ENCODE measurements at regions not wholly inside any gene's neighbourhood (a gene's known extent, or its start where the extent isn't known, plus 50 kb on each side); places are given as distances from the start of the nearest gene placed in this dataset.

DNA sequence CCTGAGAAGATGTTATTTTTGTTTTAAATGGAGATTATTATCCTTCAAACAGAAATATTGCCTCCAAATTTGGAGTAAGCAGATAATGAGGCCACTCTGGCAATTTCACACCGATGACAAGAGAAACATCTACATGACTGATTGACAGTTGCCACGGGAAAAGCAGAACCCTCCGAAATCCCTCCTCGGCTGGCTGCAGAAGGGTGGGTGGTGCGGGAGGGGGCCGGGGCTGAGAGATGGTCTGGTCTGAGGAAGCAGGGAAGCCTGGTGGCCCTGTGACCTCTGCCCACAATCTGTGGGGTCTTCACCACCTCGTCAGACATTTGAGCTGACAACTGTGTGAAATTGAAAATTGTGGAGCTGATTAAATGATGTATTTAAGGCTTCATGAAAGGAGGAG, 503.2 kb downstream of the MN1 start:
- no peak overlapping the region for H3K4me3 ChIP-seq
- no peaks in the 10 kb centered on the region for H3K27me3 ChIP-seq
- TF ChIP-seq, protein P1, sequence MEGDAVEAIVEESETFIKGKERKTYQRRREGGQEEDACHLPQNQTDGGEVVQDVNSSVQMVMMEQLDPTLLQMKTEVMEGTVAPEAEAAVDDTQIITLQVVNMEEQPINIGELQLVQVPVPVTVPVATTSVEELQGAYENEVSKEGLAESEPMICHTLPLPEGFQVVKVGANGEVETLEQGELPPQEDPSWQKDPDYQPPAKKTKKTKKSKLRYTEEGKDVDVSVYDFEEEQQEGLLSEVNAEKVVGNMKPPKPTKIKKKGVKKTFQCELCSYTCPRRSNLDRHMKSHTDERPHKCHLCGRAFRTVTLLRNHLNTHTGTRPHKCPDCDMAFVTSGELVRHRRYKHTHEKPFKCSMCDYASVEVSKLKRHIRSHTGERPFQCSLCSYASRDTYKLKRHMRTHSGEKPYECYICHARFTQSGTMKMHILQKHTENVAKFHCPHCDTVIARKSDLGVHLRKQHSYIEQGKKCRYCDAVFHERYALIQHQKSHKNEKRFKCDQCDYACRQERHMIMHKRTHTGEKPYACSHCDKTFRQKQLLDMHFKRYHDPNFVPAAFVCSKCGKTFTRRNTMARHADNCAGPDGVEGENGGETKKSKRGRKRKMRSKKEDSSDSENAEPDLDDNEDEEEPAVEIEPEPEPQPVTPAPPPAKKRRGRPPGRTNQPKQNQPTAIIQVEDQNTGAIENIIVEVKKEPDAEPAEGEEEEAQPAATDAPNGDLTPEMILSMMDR (IDR thresholded peaks at IDR 0.05): no peak
- DNase-seq (ENCODE audit: low spot score): no peak
- no peak overlapping the region for H3K27ac ChIP-seq
- H3K9me3 ChIP-seq: no peaks in the 10 kb centered on the region
- H3K36me3 ChIP-seq: no peaks in the 10 kb centered on the region
- peaks cover 0 to 5% of the 10 kb centered on the region in 2 donors for H3K4me1 ChIP-seq

DNA sequence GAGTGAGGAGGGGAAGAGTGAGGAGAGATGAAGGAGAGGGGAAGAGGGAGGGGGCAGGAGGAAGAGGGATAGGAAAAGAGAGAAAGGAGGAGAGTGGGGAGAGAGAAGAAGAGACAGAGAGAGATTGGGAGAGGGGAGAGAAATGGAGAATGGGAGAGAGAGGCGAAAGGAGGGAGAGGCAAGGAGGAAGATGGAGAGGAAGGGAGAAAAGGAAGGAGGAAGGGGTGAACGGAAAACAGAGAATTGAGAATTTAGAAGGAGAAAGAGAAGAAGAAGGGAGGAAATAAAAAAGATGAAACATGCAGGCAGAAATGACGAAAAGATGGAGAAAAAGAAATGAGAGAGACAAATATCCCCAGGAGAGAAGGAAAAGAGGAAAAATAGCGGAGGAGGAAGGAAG, 502.8 kb downstream of the MN1 start:
- Histone ChIP-seq H3K27me3 (no peaks in the 10 kb centered on the region), H3K4me3 (peak overlapping the region in 1 of 2 donors; percentile 28), H3K4me1 (peaks cover 0 to 5% of the 10 kb centered on the region in 2 donors), H3K27ac (peak overlapping the region in 1 of 2 donors; percentile 11), H3K9me3 (no peaks in the 10 kb centered on the region), H3K36me3 (no peaks in the 10 kb centered on the region)
- no peak for DNase-seq (ENCODE audit: low spot score)
- TF ChIP-seq, protein P1 (IDR thresholded peaks at IDR 0.05): no peak

- Histone ChIP-seq H3K27me3 (no peaks in the 10 kb centered on the region), H3K4me3 (peak overlapping the region in 1 of 2 donors; percentile 28)
- no peak for DNase-seq (ENCODE audit: low spot score)
Measured at GRCh38 chr22:27299181-27300085, 502.1 kb downstream of the MN1 start.

GRCh38 chr22:27300536-27301285, 500.8 kb downstream of the MN1 start:
- H3K36me3 ChIP-seq: no peaks in the 10 kb centered on the region

More at GRCh38 chr22:27299181-27300085, 502.1 kb downstream of the MN1 start:
- H3K9me3 ChIP-seq: no peaks in the 10 kb centered on the region
- peak overlapping the region in 1 of 2 donors; percentile 11 for H3K27ac ChIP-seq
- H3K4me1 ChIP-seq: peaks cover 0 to 5% of the 10 kb centered on the region in 2 donors
- no peaks in the 10 kb centered on the region for H3K36me3 ChIP-seq
- TF ChIP-seq, protein P1 (IDR thresholded peaks at IDR 0.05): no peak

GRCh38 chr22:27302501-27302900, 499.1 kb downstream of the MN1 start:
- Histone ChIP-seq H3K4me3 (no peak overlapping the region), H3K36me3 (no peaks in the 10 kb centered on the region), H3K27ac (no peak overlapping the region), H3K27me3 (no peaks in the 10 kb centered on the region), H3K4me1 (peaks cover 0 to 5% of the 10 kb centered on the region in 2 donors), H3K9me3 (no peaks in the 10 kb centered on the region)
- no peak for DNase-seq (ENCODE audit: low spot score)
- TF ChIP-seq, protein P1 (IDR thresholded peaks at IDR 0.05): no peak

More at GRCh38 chr22:27300536-27301285, 500.8 kb downstream of the MN1 start:
- no peak overlapping the region for H3K27ac ChIP-seq
- peaks cover 0 to 5% of the 10 kb centered on the region in 2 donors for H3K4me1 ChIP-seq
- DNase-seq (ENCODE audit: low spot score): no peak
- TF ChIP-seq, protein P1 (IDR thresholded peaks at IDR 0.05): no peak
- H3K27me3 ChIP-seq: no peaks in the 10 kb centered on the region
- no peak overlapping the region for H3K4me3 ChIP-seq
- no peaks in the 10 kb centered on the region for H3K9me3 ChIP-seq

All from right atrium auricular region (tissue), 2 donors.